KOPT-K1 (cell line): ENCODE measurements at regions not wholly inside any gene's neighbourhood (a gene's known extent, or its start where the extent isn't known, plus 50 kb on each side); places are given as distances from the start of the nearest gene placed in this dataset.

ENCODE experiments used
- H3K27ac ChIP-seq: fragments of 200-600 bp; sonication (generic); 2 replicates; pipeline ENCODE4 v1.5.1; 2016; ENCODE audit warnings: antibody characterized with exemption, mild to moderate bottlenecking, low read depth, low read length; ENCODE audit not compliant: poor library complexity, severe bottlenecking
- H3K36me3 ChIP-seq: fragments of 200-600 bp; sonication (generic); 2 replicates; pipeline ENCODE4 v1.5.1; 2017; ENCODE audit warnings: antibody characterized with exemption, mild to moderate bottlenecking, low read length, moderate library complexity; ENCODE audit not compliant: insufficient read depth
- H3K9me3 ChIP-seq: fragments of 200-600 bp; sonication (generic); 2 replicates; pipeline ENCODE4 v1.5.1; 2017; ENCODE audit warnings: antibody characterized with exemption, low read length, mild to moderate bottlenecking; ENCODE audit not compliant: insufficient read depth, poor library complexity, severe bottlenecking

- Histone ChIP-seq H3K36me3 (no peaks in the 10 kb centered on the region), H3K9me3 (no peaks in the 10 kb centered on the region), H3K27ac (no peak overlapping the region)
Measured at GRCh38 chr5:100479079-100479688, 56.0 kb upstream of the FAM174A start.

- Histone ChIP-seq H3K27ac (no peak overlapping the region), H3K9me3 (no peaks in the 10 kb centered on the region), H3K36me3 (no peaks in the 10 kb centered on the region)
Measured at GRCh38 chr5:100472091-100472490, 63.1 kb upstream of the FAM174A start.

- H3K36me3 ChIP-seq = no peaks in the 10 kb centered on the region
- no peaks in the 10 kb centered on the region for H3K9me3 ChIP-seq
- no peak overlapping the region for H3K27ac ChIP-seq
Measured at GRCh38 chr5:100469767-100470166, 65.4 kb upstream of the FAM174A start.

- Histone ChIP-seq H3K9me3 (no peaks in the 10 kb centered on the region), H3K27ac (no peak overlapping the region), H3K36me3 (no peaks in the 10 kb centered on the region)
Measured at GRCh38 chr5:100464418-100464817, 70.8 kb upstream of the FAM174A start.

GRCh38 chr5:100456615-100457014 is 78.6 kb upstream of the FAM174A start:
- no peak overlapping the region for H3K27ac ChIP-seq

GRCh38 chr5:100452126-100452525 is 83.0 kb upstream of the FAM174A start:
- Histone ChIP-seq H3K27ac (no peak overlapping the region), H3K9me3 (no peaks in the 10 kb centered on the region), H3K36me3 (no peaks in the 10 kb centered on the region)

More at GRCh38 chr5:100456615-100457014, 78.6 kb upstream of the FAM174A start:
- no peaks in the 10 kb centered on the region for H3K9me3 ChIP-seq
- H3K36me3 ChIP-seq = no peaks in the 10 kb centered on the region

- no peaks in the 10 kb centered on the region for H3K36me3 ChIP-seq
- no peak overlapping the region for H3K27ac ChIP-seq
- H3K9me3 ChIP-seq = no peaks in the 10 kb centered on the region
Measured at GRCh38 chr5:100448111-100448528, 87.1 kb upstream of the FAM174A start.

GRCh38 chr5:100446879-100447430 is 88.2 kb upstream of the FAM174A start:
- Histone ChIP-seq H3K9me3 (no peaks in the 10 kb centered on the region), H3K27ac (no peak overlapping the region), H3K36me3 (no peaks in the 10 kb centered on the region)

- Histone ChIP-seq H3K27ac (no peak overlapping the region), H3K36me3 (no peaks in the 10 kb centered on the region)
Measured at GRCh38 chr5:100444961-100445360, 90.2 kb upstream of the FAM174A start.

GRCh38 chr5:100434815-100435214 is 100.4 kb upstream of the FAM174A start:
- no peak overlapping the region for H3K27ac ChIP-seq
- no peaks in the 10 kb centered on the region for H3K9me3 ChIP-seq
- no peaks in the 10 kb centered on the region for H3K36me3 ChIP-seq

More at GRCh38 chr5:100444961-100445360, 90.2 kb upstream of the FAM174A start:
- H3K9me3 ChIP-seq = no peaks in the 10 kb centered on the region

- Histone ChIP-seq H3K27ac (no peak overlapping the region), H3K9me3 (no peaks in the 10 kb centered on the region), H3K36me3 (no peaks in the 10 kb centered on the region)
Measured at GRCh38 chr5:100432741-100433140, 102.4 kb upstream of the FAM174A start.

GRCh38 chr5:100430268-100431195 is 104.6 kb upstream of the FAM174A start:
- Histone ChIP-seq H3K27ac (no peak overlapping the region), H3K9me3 (peaks cover 2% of the 10 kb centered on the region), H3K36me3 (no peaks in the 10 kb centered on the region)

GRCh38 chr5:100424787-100425186 is 110.4 kb upstream of the FAM174A start:
- no peaks in the 10 kb centered on the region for H3K36me3 ChIP-seq
- no peak overlapping the region for H3K27ac ChIP-seq
- H3K9me3 ChIP-seq = peaks cover 24% of the 10 kb centered on the region

- Histone ChIP-seq H3K9me3 (peaks cover 24% of the 10 kb centered on the region), H3K27ac (no peak overlapping the region), H3K36me3 (no peaks in the 10 kb centered on the region)
Measured at GRCh38 chr5:100424017-100424416, 111.2 kb upstream of the FAM174A start.

GRCh38 chr5:100423330-100423729 is 111.8 kb upstream of the FAM174A start:
- Histone ChIP-seq H3K9me3 (peaks cover 24% of the 10 kb centered on the region), H3K27ac (no peak overlapping the region), H3K36me3 (no peaks in the 10 kb centered on the region)
